HG02759 (cell line): ENCODE measurements at regions not wholly inside any gene's neighbourhood (a gene's known extent, or its start where the extent isn't known, plus 50 kb on each side); places are given as distances from the start of the nearest gene placed in this dataset.
"Not testable (repeated sequence)": the region's sequence is repeated elsewhere in the genome, so short reads cannot be mapped to it uniquely, and the experiment has no call there.

Experiments
- ATAC-seq: cut with Tn5 transposase; IDR thresholded peaks from one replicate; pipeline ENCODE4 v1.9.1; 2021; ENCODE audit warnings: mild to moderate bottlenecking, moderate library complexity; ENCODE audit not compliant: unreplicated experiment

GRCh38 chr4:97437998-97438705 lies 705.1 kb downstream of the STPG2 start:
- ATAC-seq: not testable (repeated sequence)

GRCh38 chr4:97453186-97453585 lies 690.1 kb downstream of the STPG2 start:
- no peak for ATAC-seq

- no peak for ATAC-seq
Observed at GRCh38 chr4:97457253-97457652, 686.0 kb downstream of the STPG2 start.

- no peak for ATAC-seq
Observed at GRCh38 chr4:97468272-97468671, 675.0 kb downstream of the STPG2 start.

- no peak for ATAC-seq
Observed at GRCh38 chr4:97475621-97476020, 667.7 kb downstream of the STPG2 start.

- no peak for ATAC-seq
Observed at GRCh38 chr4:97477974-97478373, 665.3 kb downstream of the STPG2 start.

- no peak for ATAC-seq
Observed at GRCh38 chr4:97479388-97479787, 663.9 kb downstream of the STPG2 start.

GRCh38 chr4:97491856-97492255 lies 651.4 kb downstream of the STPG2 start:
- no peak for ATAC-seq

- ATAC-seq: no peak
Observed at GRCh38 chr4:97493815-97494518, 649.3 kb downstream of the STPG2 start.

GRCh38 chr4:97496298-97496873 lies 646.9 kb downstream of the STPG2 start:
- ATAC-seq: no peak

- no peak for ATAC-seq
Observed at GRCh38 chr4:97498875-97499274, 644.4 kb downstream of the STPG2 start.

- ATAC-seq: peak; percentile 95
Observed at GRCh38 chr4:97500423-97500822, 642.9 kb downstream of the STPG2 start.

- no peak for ATAC-seq
Observed at GRCh38 chr4:97504713-97505112, 638.6 kb downstream of the STPG2 start.

- ATAC-seq: no peak
Observed at GRCh38 chr4:97507587-97508245, 635.6 kb downstream of the STPG2 start.
